A172 (cell line): ENCODE measurements at regions not wholly inside any gene's neighbourhood (a gene's known extent, or its start where the extent isn't known, plus 50 kb on each side); places are given as distances from the start of the nearest gene placed in this dataset.
"Not testable (repeated sequence)": the region's sequence is repeated elsewhere in the genome, so short reads cannot be mapped to it uniquely, and the experiment has no call there.

ENCODE experiments used
- DNase-seq: peaks from one replicate; pipeline ENCODE4 v3.0.0-alpha.2; 2015; ENCODE audit warnings: low spot score

- peak; percentile 88 for DNase-seq
Measured at GRCh38 chr1:114032271-114033215, 53.3 kb downstream of the OLFML3 start.

GRCh38 chr1:114033216-114033706 is 54.0 kb downstream of the OLFML3 start:
- DNase-seq: peak; percentile 50

- DNase-seq: peak; percentile 13
Measured at GRCh38 chr1:114033961-114034360, 54.7 kb downstream of the OLFML3 start.

GRCh38 chr1:114034567-114035303 is 55.5 kb downstream of the OLFML3 start:
- DNase-seq: peak; percentile 35

GRCh38 chr1:114035304-114035700 is 56.0 kb downstream of the OLFML3 start:
- DNase-seq: no peak

- DNase-seq: not testable (repeated sequence)
Measured at GRCh38 chr1:114036841-114037630, 57.8 kb downstream of the OLFML3 start.

GRCh38 chr1:114037631-114037890 is 58.3 kb downstream of the OLFML3 start:
- no peak for DNase-seq

- no peak for DNase-seq
Measured at GRCh38 chr1:114037962-114038816, 58.9 kb downstream of the OLFML3 start.
